ENCODE measurements at regions not wholly inside any gene's neighbourhood (a gene's known extent, or its start where the extent isn't known, plus 50 kb on each side); places are given as distances from the start of the nearest gene placed in this dataset.

DNA sequence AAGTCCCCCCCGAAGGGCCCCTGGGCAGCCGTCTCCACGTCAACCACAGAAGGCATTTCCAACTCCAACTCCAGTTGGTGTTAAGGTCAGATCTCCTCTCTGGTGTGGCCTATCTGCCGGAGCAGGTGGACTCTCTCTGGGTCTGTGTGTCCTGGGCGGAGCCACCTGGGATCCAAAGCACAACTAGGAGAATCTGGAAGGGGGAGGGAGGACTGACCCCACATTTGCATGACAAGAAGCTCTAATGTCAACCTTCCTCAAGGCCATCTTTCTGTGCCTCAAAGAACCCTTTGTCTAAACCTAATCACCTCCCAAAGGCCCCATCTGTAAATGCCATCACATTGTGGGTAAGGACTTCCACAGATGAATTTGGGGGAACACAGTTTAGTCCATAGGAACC, 381.5 kb downstream of the UQCRFS1 start:
- TF ChIP-seq CTCF (IDR thresholded peaks at IDR 0.05) (no peak), POLR2A (IDR thresholded peaks at IDR 0.05) (no peak), POLR2AphosphoS5 (IDR thresholded peaks at IDR 0.05) (no peak)
